ENCODE measurements at regions not wholly inside any gene's neighbourhood (a gene's known extent, or its start where the extent isn't known, plus 50 kb on each side); places are given as distances from the start of the nearest gene placed in this dataset.
"Not testable (repeated sequence)": the region's sequence is repeated elsewhere in the genome, so short reads cannot be mapped to it uniquely, and the experiment has no call there.

GRCh38 chr5:45162974-45163373, 354.2 kb downstream of the MRPS30 start:
- DNase-seq (ENCODE audit: low read depth), result no peak
- no peak for TF ChIP-seq CTCF (IDR thresholded peaks at IDR 0.05; ENCODE audit: insufficient read depth, low read depth, low read length)
- no peak overlapping the region for H3K4me3 ChIP-seq (ENCODE audit: low read depth, low read length)

- no peak for DNase-seq (ENCODE audit: low read depth)
- no peak overlapping the region for H3K4me3 ChIP-seq (ENCODE audit: low read depth, low read length)
- no peak for TF ChIP-seq CTCF (IDR thresholded peaks at IDR 0.05; ENCODE audit: insufficient read depth, low read depth, low read length)
Observed at GRCh38 chr5:45171563-45171962, 362.8 kb downstream of the MRPS30 start.

GRCh38 chr5:45172634-45173033, 363.9 kb downstream of the MRPS30 start:
- H3K4me3 ChIP-seq (ENCODE audit: low read depth, low read length); DNase-seq (ENCODE audit: low read depth): not testable (repeated sequence)

- DNase-seq (ENCODE audit: low read depth), result no peak
- H3K4me3 ChIP-seq (ENCODE audit: low read depth, low read length), result no peak overlapping the region
- no peak for TF ChIP-seq CTCF (IDR thresholded peaks at IDR 0.05; ENCODE audit: insufficient read depth, low read depth, low read length)
Observed at GRCh38 chr5:45179686-45180085, 370.9 kb downstream of the MRPS30 start.

- no peak for TF ChIP-seq CTCF (IDR thresholded peaks at IDR 0.05; ENCODE audit: insufficient read depth, low read depth, low read length)
- H3K4me3 ChIP-seq (ENCODE audit: low read depth, low read length), result no peak overlapping the region
- DNase-seq (ENCODE audit: low read depth), result no peak
Observed at GRCh38 chr5:45189042-45189441, 380.3 kb downstream of the MRPS30 start.

- no peak for TF ChIP-seq CTCF (IDR thresholded peaks at IDR 0.05; ENCODE audit: insufficient read depth, low read depth, low read length)
- no peak for DNase-seq (ENCODE audit: low read depth)
- H3K4me3 ChIP-seq (ENCODE audit: low read depth, low read length), result no peak overlapping the region
Observed at GRCh38 chr5:45189481-45189880, 380.7 kb downstream of the MRPS30 start.

- no peak for DNase-seq (ENCODE audit: low read depth)
- TF ChIP-seq CTCF (IDR thresholded peaks at IDR 0.05; ENCODE audit: insufficient read depth, low read depth, low read length), result no peak
- no peak overlapping the region for H3K4me3 ChIP-seq (ENCODE audit: low read depth, low read length)
Observed at GRCh38 chr5:45195026-45195425, 386.3 kb downstream of the MRPS30 start.

All from fibroblast of villous mesenchyme (primary cell).